Urinary bladder (tissue), 3 donors: ENCODE measurements at regions not wholly inside any gene's neighbourhood (a gene's known extent, or its start where the extent isn't known, plus 50 kb on each side); places are given as distances from the start of the nearest gene placed in this dataset.
"Not testable (repeated sequence)": the region's sequence is repeated elsewhere in the genome, so short reads cannot be mapped to it uniquely, and the experiment has no call there.

Source experiments
- DNase-seq: peaks from one replicate; pipeline ENCODE4 v3.0.0-alpha.2; 2015; ENCODE audit errors: extremely low spot score
- H3K27ac ChIP-seq: one replicate; pipeline ENCODE4 v1.5.1; 2013; ENCODE audit warnings: low read depth, mild to moderate bottlenecking, moderate library complexity
- H3K36me3 ChIP-seq: one replicate; pipeline ENCODE4 v1.6.1; 2013; ENCODE audit warnings: mild to moderate bottlenecking, moderate library complexity; ENCODE audit not compliant: insufficient read depth
- H3K4me1 ChIP-seq: one replicate; pipeline ENCODE4 v1.6.1; 2013; ENCODE audit warnings: mild to moderate bottlenecking, moderate library complexity; ENCODE audit not compliant: insufficient read depth
- H3K4me3 ChIP-seq: one replicate; pipeline ENCODE4 v1.5.1; 2013; ENCODE audit warnings: low read depth, low read length
- WGBS: extraction: QIAGEN DNeasy Blood & Tissue Kit; methylation state at CpG from one replicate; pipeline ENCODE4 v1.1.7; 2013; 5-methylcytosine and 5-hydroxymethylcytosine counted together
- donor health status: healthy with polysubstance abuse.
- donor health status: healthy.

DNA sequence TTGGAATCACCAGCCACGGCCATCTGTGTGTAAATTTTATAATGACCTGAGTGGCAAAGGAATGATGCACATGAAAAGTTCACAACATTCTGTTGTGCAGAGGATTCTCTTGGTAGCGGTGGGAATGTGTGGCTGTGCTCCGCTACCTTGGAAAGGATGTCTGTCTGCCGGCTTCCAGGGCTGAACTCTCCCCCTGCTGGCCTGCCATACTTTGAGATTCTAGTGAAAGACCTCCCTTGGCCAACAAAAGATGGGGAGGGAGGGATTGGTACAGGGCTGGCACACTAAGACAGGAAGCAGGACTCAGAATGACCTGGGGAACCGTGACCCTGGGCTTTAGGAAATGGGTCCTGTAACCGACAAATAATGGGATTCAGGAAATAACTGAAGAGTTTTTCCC is 194.5 kb upstream of the PLD5 start:
- DNase-seq: no peak
- H3K4me1 ChIP-seq: no peaks in the 10 kb centered on the region
- H3K36me3 ChIP-seq: no peaks in the 10 kb centered on the region
- H3K27ac ChIP-seq: no peak overlapping the region
- WGBS: 74% methylated on average over 6 of the region's 6 CpGs
- H3K4me3 ChIP-seq: no peak overlapping the region

DNA sequence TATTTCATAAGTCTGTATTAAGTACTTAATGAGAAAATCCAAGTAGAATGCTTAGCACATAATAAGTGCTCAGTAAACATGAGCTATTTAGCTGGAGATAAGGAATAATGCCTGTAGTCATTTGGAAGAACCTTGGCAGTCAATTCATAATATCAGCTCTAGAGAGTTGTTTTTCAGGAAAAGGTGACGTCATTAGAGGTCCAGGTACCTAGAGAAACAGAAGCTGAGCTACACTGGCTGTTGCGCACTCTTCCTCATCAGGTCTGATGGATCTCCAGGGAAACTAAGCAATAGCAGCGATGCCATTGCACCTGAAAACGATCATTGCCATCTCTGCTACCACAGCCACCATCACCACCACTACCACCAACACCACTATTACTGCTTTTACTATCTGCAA is 187.8 kb upstream of the PLD5 start:
- Histone ChIP-seq H3K4me1 (no peaks in the 10 kb centered on the region), H3K36me3 (no peaks in the 10 kb centered on the region), H3K27ac (no peak overlapping the region), H3K4me3 (no peak overlapping the region)
- DNase-seq: no peak
- 84% methylated on average over 4 of the region's 4 CpGs for WGBS

DNA sequence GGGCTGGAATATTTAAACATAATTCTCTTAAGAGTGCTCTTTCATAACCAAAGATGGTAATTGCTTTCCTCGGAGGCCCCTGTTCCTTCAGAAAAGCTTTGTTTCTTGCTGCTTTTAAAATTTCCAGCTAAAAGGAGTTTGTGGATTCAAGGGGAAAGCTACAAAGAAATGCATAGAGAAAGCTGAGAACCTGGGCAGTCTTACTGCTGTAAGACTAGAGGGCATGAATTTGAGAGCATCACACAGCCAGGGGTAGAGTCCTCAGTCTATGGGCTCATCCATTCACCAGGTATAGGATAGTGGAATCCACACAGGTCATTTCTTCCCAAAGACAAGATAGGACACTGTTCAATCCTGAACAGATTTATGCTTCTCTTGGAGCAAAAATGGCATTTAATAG is 186.3 kb upstream of the PLD5 start:
- Histone ChIP-seq H3K36me3 (no peaks in the 10 kb centered on the region), H3K4me3 (no peak overlapping the region), H3K4me1 (no peaks in the 10 kb centered on the region), H3K27ac (no peak overlapping the region)
- 56% methylated on average over 1 of the region's 1 CpG for WGBS
- DNase-seq: no peak

DNA sequence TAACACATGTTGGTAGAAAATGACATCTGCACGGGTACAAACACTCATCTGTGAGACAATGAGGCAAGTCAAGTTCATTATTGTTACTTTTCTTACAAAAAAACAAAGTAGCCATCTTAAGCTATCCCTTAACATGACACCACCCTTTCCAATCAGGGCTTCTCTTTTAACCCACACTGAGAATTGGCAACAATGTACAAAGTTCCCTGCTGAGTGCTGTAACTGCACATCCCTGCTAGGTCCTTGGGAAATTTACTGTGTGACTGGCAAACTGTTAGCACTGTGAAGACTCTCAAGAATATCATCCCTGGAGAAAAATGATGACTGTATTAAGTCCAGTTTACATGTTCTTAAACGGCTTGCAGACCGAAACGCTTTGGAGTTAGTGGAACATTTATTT is 185.8 kb upstream of the PLD5 start:
- Histone ChIP-seq H3K36me3 (no peaks in the 10 kb centered on the region), H3K4me3 (no peak overlapping the region), H3K4me1 (no peaks in the 10 kb centered on the region), H3K27ac (no peak overlapping the region)
- WGBS: 50% methylated on average over 4 of the region's 4 CpGs
- DNase-seq: no peak

DNA sequence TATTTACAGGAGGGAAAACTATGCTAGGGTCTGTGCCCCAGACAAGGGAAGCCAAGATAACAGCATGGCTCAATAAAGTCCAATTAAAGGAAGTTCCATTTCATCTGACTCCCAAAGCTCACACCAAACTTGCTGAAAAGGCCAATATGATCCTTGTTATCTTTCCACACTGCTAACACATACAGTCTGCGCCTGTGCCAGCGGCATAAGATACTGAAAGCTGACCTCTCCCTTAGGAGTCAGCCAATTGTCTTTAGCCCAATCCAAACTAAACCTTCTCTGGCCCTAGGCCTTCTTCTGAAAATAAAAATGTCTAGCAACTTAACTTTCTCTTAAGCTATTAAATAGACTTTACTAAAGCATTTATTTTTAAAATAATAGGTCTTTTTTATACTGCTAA is 179.0 kb upstream of the PLD5 start:
- no peak overlapping the region for H3K27ac ChIP-seq
- no peak for DNase-seq
- no peaks in the 10 kb centered on the region for H3K36me3 ChIP-seq
- 35% methylated on average over 2 of the region's 2 CpGs for WGBS
- no peak overlapping the region for H3K4me3 ChIP-seq
- H3K4me1 ChIP-seq: no peaks in the 10 kb centered on the region

DNA sequence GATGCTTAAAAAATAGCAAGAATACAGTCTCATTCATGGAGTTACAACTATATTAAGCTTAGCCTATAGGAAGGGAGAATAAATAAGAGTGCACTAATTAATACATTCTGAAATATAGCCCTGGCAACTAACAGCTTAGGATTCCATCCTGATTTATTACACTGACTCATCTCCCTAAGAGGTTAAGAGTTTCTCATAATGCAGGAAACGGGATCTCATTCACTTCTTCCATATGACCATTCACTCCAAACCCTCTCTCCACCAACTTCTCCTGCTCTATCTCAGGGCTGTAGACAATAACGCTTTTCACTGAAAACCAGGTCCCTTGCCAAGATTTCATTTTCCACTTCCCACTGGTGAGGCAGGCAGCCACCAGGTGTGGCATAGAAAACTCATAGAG is 168.5 kb upstream of the PLD5 start:
- Histone ChIP-seq H3K27ac (no peak overlapping the region), H3K4me3 (no peak overlapping the region), H3K36me3 (no peaks in the 10 kb centered on the region), H3K4me1 (no peaks in the 10 kb centered on the region)
- WGBS: 73% methylated on average over 2 of the region's 2 CpGs
- no peak for DNase-seq

DNA sequence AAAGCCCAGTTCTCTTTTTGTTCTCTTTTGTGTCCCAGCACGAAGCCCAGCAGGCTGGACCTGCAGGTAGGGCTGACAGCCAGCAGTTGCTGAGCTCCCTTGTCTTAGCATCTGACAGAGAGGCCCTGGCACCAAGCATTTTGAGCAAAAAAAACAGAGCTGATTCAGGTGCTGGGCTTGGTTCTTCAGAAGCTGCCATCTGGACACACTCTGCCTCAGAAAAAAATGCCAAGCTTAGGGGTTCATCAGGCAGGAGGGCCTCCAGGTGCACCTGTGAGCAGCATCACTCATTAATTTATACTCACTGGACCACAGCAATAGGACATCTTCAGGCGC is 167.1 kb upstream of the PLD5 start:
- H3K27ac ChIP-seq: no peak overlapping the region
- no peak for DNase-seq

DNA sequence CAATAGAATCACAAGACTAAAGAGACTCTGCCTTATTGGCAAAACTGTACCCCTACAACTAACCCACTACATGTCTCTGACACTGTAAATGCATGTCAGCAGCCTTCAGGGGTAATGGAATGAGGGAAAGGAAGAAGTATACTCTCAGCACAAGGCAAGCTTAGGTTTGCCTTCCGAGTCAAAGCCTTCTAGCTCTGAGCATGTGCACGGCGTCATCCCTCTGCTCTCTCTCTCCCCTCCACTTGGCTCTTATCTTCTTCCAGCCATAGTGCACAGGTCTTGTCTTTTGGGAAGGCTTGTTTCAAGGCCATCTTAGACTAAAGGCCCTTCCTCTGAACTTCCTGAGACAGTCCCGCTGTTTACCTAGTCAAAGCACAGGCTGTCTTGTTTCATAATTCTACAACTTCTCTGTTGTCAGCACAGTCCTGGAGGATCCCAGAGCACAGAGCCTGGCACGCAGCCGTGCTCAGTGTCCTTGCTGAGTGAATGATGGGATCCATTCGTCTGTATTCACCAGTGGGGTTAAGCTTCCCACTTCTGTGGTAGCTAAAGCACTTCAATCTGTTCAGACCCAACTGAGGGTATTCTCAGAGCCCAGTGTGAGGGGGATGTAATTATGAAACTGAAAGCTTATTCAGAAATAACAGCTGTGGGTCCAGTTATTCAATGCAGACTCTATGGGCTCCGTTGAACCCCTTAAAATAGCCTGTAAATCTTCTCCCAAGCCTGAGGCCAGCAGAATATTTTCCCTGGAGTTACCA is 166.5 kb upstream of the PLD5 start:
- H3K27ac ChIP-seq: no peak overlapping the region
- no peak for DNase-seq
- H3K36me3 ChIP-seq: no peaks in the 10 kb centered on the region
- H3K4me3 ChIP-seq: no peak overlapping the region
- no peaks in the 10 kb centered on the region for H3K4me1 ChIP-seq
- WGBS: 75% methylated on average over 8 of the region's 8 CpGs

More for the DNA sequence above, 167.1 kb upstream of the PLD5 start:
- no peaks in the 10 kb centered on the region for H3K36me3 ChIP-seq
- no peaks in the 10 kb centered on the region for H3K4me1 ChIP-seq
- H3K4me3 ChIP-seq: no peak overlapping the region
- 60% methylated on average over 2 of the region's 2 CpGs for WGBS

DNA sequence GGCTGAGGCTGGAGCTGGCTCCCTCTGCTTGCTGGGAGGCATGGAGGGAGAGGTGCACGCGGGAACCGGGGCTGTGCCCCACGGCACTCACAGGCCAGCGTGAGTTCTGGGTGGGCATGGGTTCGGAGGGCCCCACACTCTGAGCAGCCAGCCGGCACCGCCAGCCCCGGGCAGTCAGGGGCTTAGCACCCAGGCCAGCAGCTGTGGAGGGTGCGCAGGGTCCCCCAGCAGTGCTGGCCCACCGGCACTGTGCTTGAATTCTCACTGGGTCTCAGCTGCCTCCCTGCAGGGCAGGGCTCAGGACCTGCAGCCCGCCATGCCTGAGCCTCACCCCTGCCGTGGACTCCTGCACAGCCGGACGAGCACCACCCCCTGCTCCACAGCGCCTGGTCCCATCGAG is 164.9 kb upstream of the PLD5 start:
- no peak overlapping the region for H3K27ac ChIP-seq
- no peaks in the 10 kb centered on the region for H3K4me1 ChIP-seq
- H3K36me3 ChIP-seq: no peaks in the 10 kb centered on the region
- no peak for DNase-seq
- H3K4me3 ChIP-seq: no peak overlapping the region
- 79% methylated on average over 17 of the region's 17 CpGs for WGBS

DNA sequence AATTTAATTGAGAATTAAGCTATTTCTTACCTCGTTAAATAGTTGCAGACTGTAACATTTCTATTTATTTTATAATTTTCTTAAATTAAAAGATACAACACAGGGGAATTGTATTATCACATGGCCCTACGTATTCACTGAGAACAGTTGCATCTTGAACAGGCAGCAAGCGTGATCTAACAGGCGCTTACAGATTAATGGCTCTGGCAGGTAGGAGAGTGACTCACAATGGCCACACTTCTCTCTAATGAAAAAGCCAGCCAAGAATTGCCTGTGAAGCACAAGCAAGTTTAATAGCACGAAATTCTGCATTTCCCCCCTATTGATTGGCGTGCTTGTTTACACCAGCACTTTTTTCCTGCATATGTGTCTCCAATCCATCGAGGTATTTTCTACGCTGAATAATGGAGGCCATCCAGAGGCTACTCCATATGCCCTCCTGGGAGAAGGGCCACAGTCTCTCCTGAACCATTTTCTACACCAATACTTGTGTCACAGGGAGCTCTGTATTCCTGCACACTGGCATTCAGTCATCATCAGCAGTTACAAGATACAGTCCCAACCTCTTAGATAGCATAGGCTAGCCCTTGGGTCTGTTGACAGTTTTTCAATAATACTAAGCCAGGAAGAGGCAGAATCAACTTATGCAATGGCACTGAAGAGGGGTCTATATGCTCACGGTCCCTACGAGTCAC is 150.6 kb upstream of the PLD5 start:
- 74% methylated on average over 10 of the region's 10 CpGs for WGBS
- Histone ChIP-seq H3K4me3 (no peak overlapping the region), H3K4me1 (no peaks in the 10 kb centered on the region), H3K27ac (no peak overlapping the region), H3K36me3 (no peaks in the 10 kb centered on the region)
- DNase-seq: no peak

DNA sequence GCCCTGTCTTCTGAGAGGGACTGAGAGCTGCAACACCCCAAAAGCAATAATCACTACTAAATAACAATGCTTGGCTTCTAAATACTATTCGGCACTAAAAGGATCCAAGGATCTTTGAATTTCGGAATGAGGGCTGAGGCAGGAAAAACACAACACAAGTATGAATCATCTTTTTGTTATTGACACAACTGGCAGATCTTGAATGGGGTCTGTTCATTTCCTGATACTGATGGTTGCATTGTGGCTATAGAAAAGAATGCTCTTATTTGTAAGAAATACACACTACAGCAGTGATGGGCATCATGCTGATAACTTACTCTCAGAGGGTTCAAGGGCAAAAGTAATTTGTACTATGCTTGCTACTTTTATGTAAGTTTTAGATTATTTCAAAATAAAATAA is 149.2 kb upstream of the PLD5 start:
- Histone ChIP-seq H3K4me3 (no peak overlapping the region), H3K27ac (no peak overlapping the region), H3K36me3 (no peaks in the 10 kb centered on the region), H3K4me1 (no peaks in the 10 kb centered on the region)
- DNase-seq: no peak
- 79% methylated on average over 2 of the region's 2 CpGs for WGBS

DNA sequence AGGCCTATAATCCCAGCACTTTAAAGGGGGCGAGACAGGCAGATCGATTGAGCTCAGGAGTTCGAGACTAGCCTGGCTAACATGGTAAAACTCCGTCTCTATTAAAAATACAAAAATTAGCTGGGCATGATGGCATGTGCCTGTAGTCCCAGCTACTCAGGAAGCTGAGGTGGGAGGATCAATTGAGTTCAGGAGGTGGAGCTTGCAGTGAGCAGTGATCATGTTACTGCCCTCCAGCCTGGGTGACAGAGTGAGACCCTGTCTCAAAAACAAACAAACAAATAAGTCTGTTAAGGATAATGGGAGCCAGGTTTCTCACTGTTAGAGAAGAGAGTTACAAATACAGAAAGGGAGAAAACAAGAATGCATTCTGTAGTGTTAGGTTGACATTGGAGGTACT is 148.7 kb upstream of the PLD5 start:
- not testable (repeated sequence) for DNase-seq, H3K27ac ChIP-seq, H3K4me1 ChIP-seq, H3K36me3 ChIP-seq, H3K4me3 ChIP-seq
- 85% methylated on average over 4 of the region's 4 CpGs for WGBS

DNA sequence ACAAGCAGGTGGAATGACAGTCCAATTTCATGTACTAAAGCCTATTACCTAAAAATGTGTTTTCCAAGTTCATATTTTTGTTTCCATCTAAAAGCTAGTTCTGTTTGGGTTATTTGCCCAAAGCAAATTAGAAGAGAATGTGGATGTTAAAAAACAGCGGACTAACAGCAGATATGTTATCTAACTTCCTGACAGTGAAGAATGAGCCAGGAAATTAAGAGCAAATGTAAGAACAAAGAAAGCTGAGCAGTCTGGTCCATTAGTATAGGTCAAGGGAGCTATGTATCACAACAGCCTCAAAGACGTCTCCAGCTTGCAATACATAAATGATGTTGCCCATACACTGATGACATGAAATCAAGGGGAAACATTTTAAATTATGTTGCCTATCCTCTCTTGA is 145.5 kb upstream of the PLD5 start:
- Histone ChIP-seq H3K4me1 (no peaks in the 10 kb centered on the region), H3K36me3 (no peaks in the 10 kb centered on the region), H3K27ac (no peak overlapping the region), H3K4me3 (no peak overlapping the region)
- WGBS: 16% methylated on average over 2 of the region's 2 CpGs
- DNase-seq: no peak

DNA sequence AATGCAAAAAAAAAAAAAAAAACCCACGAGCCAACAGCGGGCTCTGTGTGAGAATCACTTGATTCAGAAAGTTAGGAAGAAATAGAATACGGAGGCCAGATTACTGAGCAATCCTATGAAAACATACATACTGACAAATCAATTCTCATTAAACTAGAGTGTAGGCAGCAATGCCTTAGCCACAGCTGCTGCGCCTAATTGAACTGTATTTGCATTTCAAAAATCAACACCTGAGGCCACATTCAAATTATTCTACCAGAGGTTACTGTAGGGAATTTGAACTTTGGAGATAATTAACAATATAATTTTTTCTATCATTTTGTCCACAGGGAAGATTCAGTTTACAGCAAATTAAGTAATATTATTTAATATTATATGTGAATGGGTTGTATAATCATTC is 138.4 kb upstream of the PLD5 start:
- Histone ChIP-seq H3K4me1 (no peaks in the 10 kb centered on the region), H3K27ac (no peak overlapping the region), H3K36me3 (no peaks in the 10 kb centered on the region), H3K4me3 (no peak overlapping the region)
- 88% methylated on average over 4 of the region's 4 CpGs for WGBS
- no peak for DNase-seq
